ENCODE measurements at regions not wholly inside any gene's neighbourhood (a gene's known extent, or its start where the extent isn't known, plus 50 kb on each side); places are given as distances from the start of the nearest gene placed in this dataset.

- DNase-seq: no peak
- Histone ChIP-seq H3K4me2 (ENCODE audit: unreplicated experiment) (no peak overlapping the region), H3K9me3 (ENCODE audit: low read depth) (no peaks in the 10 kb centered on the region), H3K4me3 (no peak overlapping the region), H3K36me3 (ENCODE audit: low read depth) (no peaks in the 10 kb centered on the region), H3K9ac (no peak overlapping the region), H2AFZ (no peak overlapping the region), H3F3A (ENCODE audit: insufficient read depth) (peaks cover 21% of the 10 kb centered on the region), H3K27me3 (replicated peaks; ENCODE audit: insufficient read depth) (no peaks in the 10 kb centered on the region), H3K4me1 (ENCODE audit: insufficient read depth) (peaks cover 19% of the 10 kb centered on the region), H3K79me2 (ENCODE audit: insufficient read depth) (no peaks in the 10 kb centered on the region), H3K9me2 (ENCODE audit: insufficient read depth) (no peaks in the 10 kb centered on the region), H3K27ac (no peak overlapping the region), H4K20me1 (ENCODE audit: insufficient read depth) (no peaks in the 10 kb centered on the region)
- WGBS, 2 experiments (ENCODE audit: low coverage in 1 of 2, low lambda C conversion rate in 2 of 2, missing lambda C conversion rate in 2 of 2): 91 to 93% methylated on average over 9 of the region's 9 CpGs
- TF ChIP-seq EZH2phosphoT487 (IDR thresholded peaks at IDR 0.05; ENCODE audit: insufficient read depth, low read depth): no peak
- no peak for TF ChIP-seq EZH2 (IDR thresholded peaks at IDR 0.05; ENCODE audit: insufficient read depth, poor library complexity, severe bottlenecking)
- in situ Hi-C loops (cut with MboI): no loop called here
Measured at GRCh38 chr1:87201768-87202167, 126.9 kb upstream of the LMO4 start.

- peaks cover 16% of the 10 kb centered on the region for H3K4me1 ChIP-seq (ENCODE audit: insufficient read depth)
- in situ Hi-C loops (cut with MboI): no loop called here
- no peak overlapping the region for H3K27ac ChIP-seq
- no peak overlapping the region for H3K4me3 ChIP-seq
- WGBS, 2 experiments (ENCODE audit: low coverage in 1 of 2, low lambda C conversion rate in 2 of 2, missing lambda C conversion rate in 2 of 2): 90 to 91% methylated on average over 12 of the region's 12 CpGs
- H4K20me1 ChIP-seq (ENCODE audit: insufficient read depth): no peaks in the 10 kb centered on the region
- H3K79me2 ChIP-seq (ENCODE audit: insufficient read depth): no peaks in the 10 kb centered on the region
- H3K4me2 ChIP-seq (ENCODE audit: unreplicated experiment): no peak overlapping the region
- H2AFZ ChIP-seq: no peak overlapping the region
- H3K9me3 ChIP-seq (ENCODE audit: low read depth): no peaks in the 10 kb centered on the region
- no peaks in the 10 kb centered on the region for H3K9me2 ChIP-seq (ENCODE audit: insufficient read depth)
- H3K36me3 ChIP-seq (ENCODE audit: low read depth): no peaks in the 10 kb centered on the region
- H3F3A ChIP-seq (ENCODE audit: insufficient read depth): peaks cover 21% of the 10 kb centered on the region
- no peak for DNase-seq
- no peak for TF ChIP-seq EZH2phosphoT487 (IDR thresholded peaks at IDR 0.05; ENCODE audit: insufficient read depth, low read depth)
- no peak for TF ChIP-seq EZH2 (IDR thresholded peaks at IDR 0.05; ENCODE audit: insufficient read depth, poor library complexity, severe bottlenecking)
- H3K9ac ChIP-seq: no peak overlapping the region
- no peaks in the 10 kb centered on the region for H3K27me3 ChIP-seq (replicated peaks; ENCODE audit: insufficient read depth)
Measured at GRCh38 chr1:87202451-87202850, 126.2 kb upstream of the LMO4 start.

GRCh38 chr1:87202922-87203655 lies 125.6 kb upstream of the LMO4 start:
- Histone ChIP-seq H3K9me3 (ENCODE audit: low read depth) (no peaks in the 10 kb centered on the region), H3F3A (ENCODE audit: insufficient read depth) (peaks cover 21% of the 10 kb centered on the region), H4K20me1 (ENCODE audit: insufficient read depth) (no peaks in the 10 kb centered on the region), H3K79me2 (ENCODE audit: insufficient read depth) (no peaks in the 10 kb centered on the region), H2AFZ (no peak overlapping the region), H3K36me3 (ENCODE audit: low read depth) (no peaks in the 10 kb centered on the region), H3K9ac (no peak overlapping the region), H3K27ac (no peak overlapping the region), H3K4me3 (no peak overlapping the region), H3K27me3 (replicated peaks; ENCODE audit: insufficient read depth) (no peaks in the 10 kb centered on the region), H3K4me1 (ENCODE audit: insufficient read depth) (peaks cover 16% of the 10 kb centered on the region), H3K4me2 (ENCODE audit: unreplicated experiment) (no peak overlapping the region), H3K9me2 (ENCODE audit: insufficient read depth) (no peaks in the 10 kb centered on the region)
- WGBS, 2 experiments (ENCODE audit: low coverage in 1 of 2, low lambda C conversion rate in 2 of 2, missing lambda C conversion rate in 2 of 2): 95% methylated on average over 16 of the region's 16 CpGs
- no peak for DNase-seq
- in situ Hi-C loops (cut with MboI): no loop called here
- no peak for TF ChIP-seq EZH2phosphoT487 (IDR thresholded peaks at IDR 0.05; ENCODE audit: insufficient read depth, low read depth)
- no peak for TF ChIP-seq EZH2 (IDR thresholded peaks at IDR 0.05; ENCODE audit: insufficient read depth, poor library complexity, severe bottlenecking)

- peak overlapping the region; percentile 77 for H3K9ac ChIP-seq
- peaks cover 16% of the 10 kb centered on the region for H3K4me1 ChIP-seq (ENCODE audit: insufficient read depth)
- peak overlapping the region; percentile 85 for H3K4me2 ChIP-seq (ENCODE audit: unreplicated experiment)
- TF ChIP-seq EZH2phosphoT487 (IDR thresholded peaks at IDR 0.05; ENCODE audit: insufficient read depth, low read depth) (no peak), EZH2 (IDR thresholded peaks at IDR 0.05; ENCODE audit: insufficient read depth, poor library complexity, severe bottlenecking) (no peak)
- H3K27ac ChIP-seq: peak overlapping the region; percentile 89
- WGBS, 2 experiments (ENCODE audit: low coverage in 1 of 2, low lambda C conversion rate in 2 of 2, missing lambda C conversion rate in 2 of 2): 6% methylated on average over 5 of the region's 5 CpGs
- no peaks in the 10 kb centered on the region for H4K20me1 ChIP-seq (ENCODE audit: insufficient read depth)
- peak overlapping the region; percentile 62 for H3K4me3 ChIP-seq
- in situ Hi-C loops (cut with MboI): no loop called here
- H3K79me2 ChIP-seq (ENCODE audit: insufficient read depth): no peaks in the 10 kb centered on the region
- H3F3A ChIP-seq (ENCODE audit: insufficient read depth): peaks cover 21% of the 10 kb centered on the region
- H3K27me3 ChIP-seq (replicated peaks; ENCODE audit: insufficient read depth): no peaks in the 10 kb centered on the region
- peak; percentile 94 for DNase-seq
- peak overlapping the region; percentile 52; the same call in 1 of the 2 replicates for H2AFZ ChIP-seq
- no peaks in the 10 kb centered on the region for H3K36me3 ChIP-seq (ENCODE audit: low read depth)
- no peaks in the 10 kb centered on the region for H3K9me2 ChIP-seq (ENCODE audit: insufficient read depth)
- no peaks in the 10 kb centered on the region for H3K9me3 ChIP-seq (ENCODE audit: low read depth)
Measured at GRCh38 chr1:87203904-87204303, 124.8 kb upstream of the LMO4 start.

Data from GM23248 (cell line).